GM12872 (cell line): ENCODE measurements at regions not wholly inside any gene's neighbourhood (a gene's known extent, or its start where the extent isn't known, plus 50 kb on each side); places are given as distances from the start of the nearest gene placed in this dataset.

ENCODE experiments used
- CTCF ChIP-seq: IDR thresholded peaks from 3 replicates; pipeline ENCODE4 v1.5.1; 2011; ENCODE audit warnings: low read depth, mild to moderate bottlenecking, low read length, moderate library complexity; ENCODE audit not compliant: insufficient read depth

DNA sequence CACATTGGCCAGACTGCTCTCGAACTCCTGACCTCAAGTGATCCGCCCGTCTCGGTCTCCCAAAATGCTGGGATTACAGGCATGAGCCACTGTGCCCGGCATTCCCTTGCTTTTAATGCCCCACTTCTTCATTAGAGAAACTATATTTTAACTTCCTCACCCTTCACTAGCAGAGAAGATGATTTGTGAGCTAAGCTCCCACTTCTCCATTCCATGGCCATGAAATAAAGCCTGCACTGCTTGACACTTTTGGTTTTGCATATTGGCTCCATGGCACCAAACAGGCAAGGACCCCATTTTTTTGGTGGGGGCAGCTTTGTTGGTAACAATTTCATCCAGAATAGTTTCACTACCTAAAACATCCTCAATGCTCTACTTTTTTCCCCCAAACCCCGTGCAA, 145.3 kb downstream of the TFAP2B start:
- TF ChIP-seq CTCF: no peak

DNA sequence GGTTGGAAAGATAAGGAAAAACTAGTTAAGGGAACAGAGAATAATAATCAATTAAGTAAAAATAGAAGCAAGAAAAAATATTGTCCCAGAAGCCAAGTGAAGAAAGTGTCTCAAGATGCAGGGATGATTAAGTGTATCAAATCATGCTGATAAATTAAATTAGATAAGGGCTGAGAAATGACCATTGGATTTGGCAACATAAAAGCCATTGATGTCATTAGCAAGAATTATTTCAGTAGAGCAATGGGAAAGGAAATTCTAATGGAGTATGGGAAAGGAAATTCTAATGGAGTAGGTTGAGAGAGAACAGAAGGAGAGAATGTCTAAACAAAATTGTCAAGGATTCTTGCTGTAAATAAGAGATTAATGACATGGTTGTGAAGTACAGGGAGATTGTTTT, 146.8 kb downstream of the TFAP2B start:
- TF ChIP-seq CTCF: no peak

GRCh38 chr6:50966532-50966931, 147.9 kb downstream of the TFAP2B start:
- TF ChIP-seq CTCF: no peak

DNA sequence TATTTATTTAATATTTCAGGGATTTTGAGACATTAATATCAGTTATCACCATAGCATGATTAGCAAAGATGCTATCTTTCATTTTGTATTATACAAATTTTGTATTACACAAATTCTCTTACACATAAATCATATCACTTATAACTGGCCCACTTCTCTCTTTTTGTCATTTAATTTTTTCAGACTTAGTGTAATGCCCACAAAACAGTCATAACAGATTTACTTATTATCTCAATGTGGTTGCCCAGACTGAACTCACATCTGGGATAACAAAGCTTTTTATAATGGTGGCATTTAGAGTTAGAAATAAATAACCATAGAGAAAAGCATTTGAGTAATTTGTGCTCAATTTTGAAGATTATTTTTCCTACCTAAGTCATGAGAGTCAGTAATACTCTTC, 148.3 kb downstream of the TFAP2B start:
- no peak for TF ChIP-seq CTCF

- no peak for TF ChIP-seq CTCF
These were observed 152.2 kb downstream of the TFAP2B start for GRCh38 chr6:50970908-50971307.

DNA sequence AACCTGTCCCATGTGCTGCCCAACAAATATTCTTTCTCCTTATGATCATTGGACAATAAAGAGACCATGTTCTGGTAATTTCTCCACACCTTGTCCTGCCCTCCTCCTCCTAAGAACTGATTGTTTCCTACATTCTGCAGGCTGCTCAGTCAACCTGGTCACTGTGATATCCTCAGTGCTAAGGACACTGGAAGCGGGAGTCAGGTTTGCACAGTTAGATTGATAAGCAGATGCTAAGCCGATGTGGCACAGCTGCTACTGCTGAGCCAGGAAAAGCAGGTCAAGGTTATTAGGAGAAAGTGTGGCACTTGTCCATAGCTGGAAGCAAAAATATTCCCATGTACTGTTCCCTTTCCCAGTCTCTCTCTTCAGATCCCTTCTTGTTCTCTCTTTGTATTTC, 154.8 kb downstream of the TFAP2B start:
- TF ChIP-seq CTCF: no peak

- TF ChIP-seq CTCF: no peak
These were observed 155.6 kb downstream of the TFAP2B start for GRCh38 chr6:50974319-50974718.

GRCh38 chr6:50975216-50975615, 156.5 kb downstream of the TFAP2B start:
- no peak for TF ChIP-seq CTCF
